ENCODE measurements at regions not wholly inside any gene's neighbourhood (a gene's known extent, or its start where the extent isn't known, plus 50 kb on each side); places are given as distances from the start of the nearest gene placed in this dataset.
"Not testable (repeated sequence)": the region's sequence is repeated elsewhere in the genome, so short reads cannot be mapped to it uniquely, and the experiment has no call there.

DNA sequence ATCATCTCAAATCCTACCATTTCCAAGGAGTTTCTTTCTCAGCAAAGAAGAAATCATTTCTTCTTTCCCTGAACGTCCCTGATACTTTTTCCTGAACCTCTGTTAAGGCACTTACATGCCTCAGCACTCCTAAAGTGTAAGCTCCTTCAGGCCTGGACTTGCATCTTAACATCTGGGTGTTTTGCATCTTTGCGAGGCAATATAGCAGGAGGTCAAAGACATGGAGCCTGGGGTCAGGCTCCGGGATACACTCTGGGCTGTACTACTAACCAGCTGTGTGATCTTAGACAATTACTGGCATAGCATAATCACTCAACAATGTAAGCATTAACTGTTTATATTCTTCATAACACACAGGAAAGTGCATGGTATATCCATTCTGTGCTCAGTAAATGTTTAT is 275.5 kb upstream of the BOD1L1 start:
- no peak for DNase-seq

- no peak for DNase-seq
These were observed 276.4 kb upstream of the BOD1L1 start for GRCh38 chr4:13903901-13904300.

- DNase-seq: no peak
These were observed 278.0 kb upstream of the BOD1L1 start for GRCh38 chr4:13905543-13905942.

DNA sequence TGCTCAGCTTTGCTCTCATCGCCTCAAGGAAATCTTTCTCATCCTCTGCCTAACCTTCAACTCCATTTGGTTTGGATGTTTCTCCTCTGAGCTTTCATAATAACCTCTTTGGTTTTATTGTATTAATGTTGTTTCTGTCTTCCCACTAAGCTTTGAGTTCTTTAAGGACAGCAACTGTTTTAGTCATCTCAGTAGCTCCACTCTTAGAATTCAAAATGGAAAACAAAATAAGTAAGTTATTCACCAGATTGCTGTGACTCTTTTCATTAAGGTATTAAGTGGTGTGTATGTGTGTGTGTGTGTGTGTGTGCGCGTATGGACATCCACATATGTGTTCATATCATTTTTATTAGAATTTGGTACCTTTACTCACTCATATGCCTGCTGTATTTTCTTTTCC is 279.2 kb upstream of the BOD1L1 start:
- DNase-seq: no peak

GRCh38 chr4:13907255-13907751 is 279.8 kb upstream of the BOD1L1 start:
- no peak for DNase-seq

GRCh38 chr4:13908455-13908854 is 280.9 kb upstream of the BOD1L1 start:
- no peak for DNase-seq

DNA sequence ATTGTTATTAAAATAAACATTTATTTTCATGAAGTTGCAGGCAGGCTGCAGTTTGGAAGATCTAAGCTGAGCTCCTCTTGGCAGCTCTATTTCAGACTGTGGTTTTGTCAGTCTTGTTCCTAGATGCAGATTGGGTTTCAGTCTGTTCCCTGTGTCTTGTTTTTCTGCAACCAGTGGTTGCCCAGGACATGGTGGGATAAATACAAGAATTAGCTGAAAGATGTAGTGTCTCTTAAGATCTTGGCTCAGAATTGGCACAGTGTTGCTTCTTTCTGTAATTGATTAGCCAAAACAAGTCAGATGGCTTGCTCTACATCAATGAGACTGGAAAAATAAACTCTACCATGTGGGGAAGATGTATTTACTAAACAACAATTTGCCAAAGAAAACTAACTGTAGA is 283.0 kb upstream of the BOD1L1 start:
- DNase-seq: no peak

DNA sequence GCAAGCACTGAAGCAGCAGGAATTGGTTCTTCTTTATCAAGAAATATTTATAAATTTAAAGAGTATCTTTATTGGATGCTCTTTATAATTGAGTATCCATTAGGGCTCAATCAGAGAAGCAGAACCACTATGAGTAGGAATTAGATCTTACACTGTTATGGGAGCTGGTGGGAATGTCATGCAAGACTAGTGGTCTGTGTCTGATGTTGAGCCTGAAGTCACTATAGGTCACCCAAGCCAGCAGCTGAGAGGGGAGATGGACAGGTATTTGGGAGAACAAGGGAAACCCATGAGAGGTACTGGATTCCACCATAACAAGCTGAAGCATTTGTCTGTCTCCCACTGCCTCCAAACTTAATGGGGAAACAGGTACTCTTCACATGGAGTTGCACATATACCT is 283.7 kb upstream of the BOD1L1 start:
- no peak for DNase-seq

- DNase-seq: no peak
These were observed 285.0 kb upstream of the BOD1L1 start for GRCh38 chr4:13912436-13912925.

- DNase-seq: no peak
These were observed 285.4 kb upstream of the BOD1L1 start for GRCh38 chr4:13912966-13913365.

DNA sequence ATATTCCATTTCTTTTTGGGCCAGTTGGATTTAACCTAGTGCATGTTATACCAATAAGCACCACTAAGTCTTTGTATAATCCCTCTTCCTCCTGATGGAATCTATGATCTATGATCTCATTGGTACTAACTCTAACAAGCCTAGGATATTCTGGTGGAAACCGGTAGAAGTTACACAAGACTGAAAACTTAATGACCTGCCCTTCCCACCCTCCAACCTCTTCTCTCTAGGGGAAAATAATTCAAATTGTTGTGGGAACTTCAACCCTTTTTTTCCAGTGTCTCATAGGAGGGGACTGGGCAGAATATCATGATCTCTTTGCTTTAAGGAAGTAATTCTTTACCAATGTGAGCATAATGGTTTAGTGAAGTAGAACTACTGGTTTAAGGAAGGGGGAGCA is 289.5 kb upstream of the BOD1L1 start:
- DNase-seq: no peak

- no peak for DNase-seq
These were observed 290.6 kb upstream of the BOD1L1 start for GRCh38 chr4:13918110-13918509.

GRCh38 chr4:13918991-13919441 is 291.5 kb upstream of the BOD1L1 start:
- DNase-seq: no peak

- DNase-seq: no peak
These were observed 292.8 kb upstream of the BOD1L1 start for GRCh38 chr4:13920111-13920875.

DNA sequence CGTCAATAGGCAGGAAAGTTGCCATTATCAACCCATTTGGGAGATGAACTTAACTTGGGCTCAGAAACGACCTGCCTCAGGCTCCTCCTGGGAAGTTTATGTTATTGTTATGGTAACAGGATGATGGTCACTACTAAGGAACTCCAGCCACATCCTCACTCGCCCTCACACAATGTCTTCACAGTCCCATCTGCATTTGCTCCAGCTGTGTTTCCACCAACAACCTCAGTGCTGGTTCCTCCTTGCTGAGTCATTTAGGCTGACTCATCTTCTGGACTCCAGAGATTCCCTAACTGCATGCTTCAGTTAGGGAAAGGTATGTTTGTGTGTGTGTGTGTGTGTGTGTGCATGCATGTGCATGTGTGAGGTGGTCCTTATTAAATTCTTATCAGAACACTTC is 293.4 kb upstream of the BOD1L1 start:
- no peak for DNase-seq

DNA sequence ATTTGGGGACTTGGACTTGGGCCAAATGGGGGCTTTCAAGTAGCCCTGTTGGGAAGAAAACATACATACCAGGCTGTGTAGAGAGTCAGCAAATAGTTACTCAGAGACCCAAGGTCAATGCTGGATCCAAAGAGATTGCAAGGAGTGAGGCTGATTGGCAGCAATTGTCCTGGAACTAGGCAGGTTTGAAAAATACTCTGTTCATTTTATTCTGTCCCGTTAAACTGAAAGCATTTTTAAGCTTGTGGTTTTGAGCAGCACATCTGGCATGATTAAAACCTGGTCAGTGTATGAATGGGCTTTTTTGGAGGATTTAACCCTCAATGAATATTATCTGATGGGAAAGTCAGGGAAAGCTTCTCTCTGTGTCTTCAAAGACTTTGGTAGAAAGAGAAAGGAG is 294.3 kb upstream of the BOD1L1 start:
- DNase-seq: no peak

- no peak for DNase-seq
These were observed 294.9 kb upstream of the BOD1L1 start for GRCh38 chr4:13922459-13922858.

- no peak for DNase-seq
These were observed 295.5 kb upstream of the BOD1L1 start for GRCh38 chr4:13922873-13923645.

- DNase-seq: not testable (repeated sequence)
These were observed 297.4 kb upstream of the BOD1L1 start for GRCh38 chr4:13924900-13925299.

GRCh38 chr4:13928214-13928613 is 300.7 kb upstream of the BOD1L1 start:
- no peak for DNase-seq

DNA sequence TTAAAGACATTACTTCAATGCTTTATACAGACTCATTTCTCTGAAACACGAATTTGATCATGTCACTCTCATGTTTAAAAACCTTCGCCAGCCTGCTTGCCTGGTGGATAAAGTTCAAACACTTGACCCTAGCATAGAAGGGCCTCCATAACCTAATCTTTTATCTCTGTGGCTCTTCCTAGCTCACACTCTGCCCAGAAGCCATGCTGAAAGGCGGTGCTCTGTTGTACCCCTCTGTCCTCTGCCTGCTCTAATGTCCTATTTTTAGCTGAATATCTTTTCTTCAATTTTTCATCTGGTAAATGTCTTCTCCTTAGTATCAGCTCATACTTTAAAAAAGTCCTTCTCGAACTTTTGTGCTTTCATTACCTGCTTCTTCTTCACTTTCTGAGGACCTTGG is 302.6 kb upstream of the BOD1L1 start:
- DNase-seq: no peak

DNA sequence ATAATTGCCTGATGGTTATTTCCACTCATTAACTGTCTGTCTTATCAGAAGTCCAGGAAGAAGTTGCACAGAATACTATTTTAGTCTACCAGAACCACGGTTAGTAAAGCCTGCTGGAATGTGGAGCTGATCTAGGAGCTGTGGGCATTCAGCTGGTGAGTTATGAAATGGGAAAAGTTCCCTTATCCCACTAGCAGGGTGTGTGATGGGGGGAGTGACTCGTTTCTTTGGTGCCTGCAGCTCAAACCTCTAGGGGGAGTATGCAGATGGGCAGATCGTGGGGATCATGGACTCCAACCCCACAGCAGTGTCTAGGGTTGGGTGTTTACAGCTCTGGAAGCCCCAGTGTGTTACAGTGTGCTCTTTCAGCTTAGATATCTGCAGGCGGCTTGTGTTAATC is 305.7 kb upstream of the BOD1L1 start:
- no peak for DNase-seq

GRCh38 chr4:13938299-13938698 is 310.8 kb upstream of the BOD1L1 start:
- no peak for DNase-seq

DNA sequence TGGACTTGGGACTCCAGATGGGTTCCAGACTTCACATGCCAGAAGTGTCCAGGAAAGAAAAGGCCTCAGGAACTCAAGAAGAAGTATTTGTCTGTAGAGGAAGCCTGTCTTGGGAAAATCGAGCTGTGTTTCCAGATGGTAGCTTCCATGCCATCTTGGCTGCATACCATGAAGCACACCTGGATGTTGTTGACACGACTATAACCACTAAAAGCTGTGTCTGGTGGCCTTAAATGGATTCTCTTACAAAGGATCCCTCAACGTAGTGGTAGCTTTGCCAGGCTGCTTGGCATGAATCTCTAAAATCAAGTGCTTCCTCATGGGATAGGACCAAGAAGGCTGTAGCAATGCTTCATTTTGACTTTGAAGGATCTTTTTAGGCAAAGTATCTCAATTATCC is 313.4 kb upstream of the BOD1L1 start:
- no peak for DNase-seq
